ENCODE measurements at regions not wholly inside any gene's neighbourhood (a gene's known extent, or its start where the extent isn't known, plus 50 kb on each side); places are given as distances from the start of the nearest gene placed in this dataset.

DNA sequence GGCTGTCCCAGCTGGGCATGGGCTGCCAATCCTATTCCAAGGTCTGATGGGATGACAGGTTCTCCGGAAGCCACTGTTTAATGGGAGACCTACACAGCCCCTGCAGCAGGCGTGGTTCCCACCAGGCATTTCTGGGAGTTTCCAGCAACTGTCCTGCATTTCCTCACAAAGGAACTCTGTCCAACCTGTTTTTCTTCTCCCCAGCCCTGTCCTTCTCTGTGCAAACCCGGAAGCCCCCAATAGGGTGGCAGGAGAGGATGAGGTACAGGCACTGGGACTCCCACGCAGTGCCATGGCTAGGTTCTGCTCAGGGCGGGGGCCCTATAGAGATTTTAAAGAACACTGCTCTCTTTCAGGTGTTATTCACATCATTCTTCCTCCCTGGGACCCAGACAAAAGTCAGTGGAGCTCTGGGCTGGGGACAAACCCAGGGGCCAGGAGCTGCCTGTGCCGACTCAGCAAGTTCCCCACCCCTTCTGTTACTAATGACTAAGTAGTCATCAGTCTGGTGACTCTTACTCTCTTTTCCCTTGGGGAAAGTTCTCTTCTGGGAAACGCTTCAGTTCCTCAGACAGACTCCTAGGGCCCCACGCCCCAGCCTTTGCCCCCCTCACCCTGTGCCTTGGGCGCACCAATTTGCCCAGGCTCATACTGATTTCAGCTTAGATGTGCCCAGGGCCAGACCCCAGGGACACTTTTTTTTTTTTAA, 97.7 kb downstream of the CD47 start:
- no peak for DNase-seq (ENCODE audit: low read depth)
- in situ Hi-C loops (cut with HindIII; ENCODE audit: low sequenced_read_pairs): no loop called here
- TF ChIP-seq, protein P1, sequence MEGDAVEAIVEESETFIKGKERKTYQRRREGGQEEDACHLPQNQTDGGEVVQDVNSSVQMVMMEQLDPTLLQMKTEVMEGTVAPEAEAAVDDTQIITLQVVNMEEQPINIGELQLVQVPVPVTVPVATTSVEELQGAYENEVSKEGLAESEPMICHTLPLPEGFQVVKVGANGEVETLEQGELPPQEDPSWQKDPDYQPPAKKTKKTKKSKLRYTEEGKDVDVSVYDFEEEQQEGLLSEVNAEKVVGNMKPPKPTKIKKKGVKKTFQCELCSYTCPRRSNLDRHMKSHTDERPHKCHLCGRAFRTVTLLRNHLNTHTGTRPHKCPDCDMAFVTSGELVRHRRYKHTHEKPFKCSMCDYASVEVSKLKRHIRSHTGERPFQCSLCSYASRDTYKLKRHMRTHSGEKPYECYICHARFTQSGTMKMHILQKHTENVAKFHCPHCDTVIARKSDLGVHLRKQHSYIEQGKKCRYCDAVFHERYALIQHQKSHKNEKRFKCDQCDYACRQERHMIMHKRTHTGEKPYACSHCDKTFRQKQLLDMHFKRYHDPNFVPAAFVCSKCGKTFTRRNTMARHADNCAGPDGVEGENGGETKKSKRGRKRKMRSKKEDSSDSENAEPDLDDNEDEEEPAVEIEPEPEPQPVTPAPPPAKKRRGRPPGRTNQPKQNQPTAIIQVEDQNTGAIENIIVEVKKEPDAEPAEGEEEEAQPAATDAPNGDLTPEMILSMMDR (IDR thresholded peaks at IDR 0.05; ENCODE audit: low read depth, low read length, missing control alignments): no peak
- H3K4me3 ChIP-seq (ENCODE audit: low read depth, low read length): no peak overlapping the region

DNA sequence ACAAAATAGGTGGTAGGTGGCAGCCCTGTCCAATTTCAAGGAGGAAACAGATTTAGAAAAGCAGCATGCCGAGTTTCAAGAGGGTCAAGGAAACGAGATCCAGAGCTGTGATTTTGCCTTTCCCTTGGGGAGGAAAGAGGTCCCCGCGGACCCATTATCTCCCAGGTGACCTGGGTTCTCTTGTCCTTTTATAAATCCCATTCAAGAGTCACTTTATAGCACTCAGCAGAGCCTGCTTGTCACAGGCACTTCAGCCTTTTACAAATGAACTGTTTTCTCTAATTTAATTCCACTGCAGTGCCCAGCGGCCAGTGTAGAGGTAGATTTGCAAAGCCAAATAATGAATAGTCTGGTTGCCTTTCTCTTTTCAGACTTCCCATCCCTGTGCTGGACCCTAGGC, 99.9 kb downstream of the CD47 start:
- no peak overlapping the region for H3K4me3 ChIP-seq (ENCODE audit: low read depth, low read length)
- in situ Hi-C loops (cut with HindIII; ENCODE audit: low sequenced_read_pairs): no loop called here
- TF ChIP-seq, protein P1 (IDR thresholded peaks at IDR 0.05; ENCODE audit: low read depth, low read length, missing control alignments): no peak
- DNase-seq (ENCODE audit: low read depth): no peak

DNA sequence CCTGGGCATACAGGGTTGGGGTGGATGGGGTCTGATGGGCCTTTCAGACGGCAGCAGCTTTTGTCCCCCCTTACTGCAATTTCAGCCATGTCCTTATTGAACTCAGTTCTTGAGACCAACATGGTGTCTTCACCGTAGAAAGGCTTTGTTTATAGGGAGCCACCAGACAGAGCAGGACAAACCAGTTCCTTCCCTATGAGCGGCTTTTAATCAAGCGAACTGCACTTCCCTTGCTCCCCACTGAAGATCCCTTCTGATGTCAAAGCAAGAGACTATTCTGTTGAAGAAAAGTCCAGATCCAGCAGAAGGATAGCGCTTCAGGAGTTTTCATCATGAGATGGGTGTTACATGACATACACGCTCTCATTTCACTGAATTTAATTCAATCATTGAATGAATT, 100.4 kb downstream of the CD47 start:
- no peak for DNase-seq (ENCODE audit: low read depth)
- in situ Hi-C loops (cut with HindIII; ENCODE audit: low sequenced_read_pairs): no loop called here
- TF ChIP-seq, protein P1 (IDR thresholded peaks at IDR 0.05; ENCODE audit: low read depth, low read length, missing control alignments): no peak
- H3K4me3 ChIP-seq (ENCODE audit: low read depth, low read length): no peak overlapping the region

DNA sequence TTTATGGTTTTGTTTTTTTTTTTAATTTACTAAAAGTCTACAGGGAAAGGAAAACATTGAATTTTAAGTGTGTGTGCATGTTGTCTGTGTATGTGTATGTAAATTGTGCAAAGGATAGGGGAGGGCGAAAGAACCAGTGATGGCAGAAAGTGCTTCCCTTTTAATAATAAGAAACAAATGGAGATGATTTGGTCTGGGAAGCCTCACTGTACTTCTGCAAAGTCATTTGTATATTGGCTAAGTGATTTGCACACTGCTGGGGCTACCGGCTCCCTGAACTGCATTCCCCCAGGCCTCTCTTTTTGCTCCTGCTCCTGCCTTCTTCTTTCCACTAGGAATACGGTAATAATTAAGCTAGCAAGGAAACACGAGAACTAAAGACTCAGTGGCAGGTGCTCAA, 101.2 kb downstream of the CD47 start:
- TF ChIP-seq, protein P1 (IDR thresholded peaks at IDR 0.05; ENCODE audit: low read depth, low read length, missing control alignments): no peak
- in situ Hi-C loops (cut with HindIII; ENCODE audit: low sequenced_read_pairs): no loop called here
- DNase-seq (ENCODE audit: low read depth): no peak
- no peak overlapping the region for H3K4me3 ChIP-seq (ENCODE audit: low read depth, low read length)

DNA sequence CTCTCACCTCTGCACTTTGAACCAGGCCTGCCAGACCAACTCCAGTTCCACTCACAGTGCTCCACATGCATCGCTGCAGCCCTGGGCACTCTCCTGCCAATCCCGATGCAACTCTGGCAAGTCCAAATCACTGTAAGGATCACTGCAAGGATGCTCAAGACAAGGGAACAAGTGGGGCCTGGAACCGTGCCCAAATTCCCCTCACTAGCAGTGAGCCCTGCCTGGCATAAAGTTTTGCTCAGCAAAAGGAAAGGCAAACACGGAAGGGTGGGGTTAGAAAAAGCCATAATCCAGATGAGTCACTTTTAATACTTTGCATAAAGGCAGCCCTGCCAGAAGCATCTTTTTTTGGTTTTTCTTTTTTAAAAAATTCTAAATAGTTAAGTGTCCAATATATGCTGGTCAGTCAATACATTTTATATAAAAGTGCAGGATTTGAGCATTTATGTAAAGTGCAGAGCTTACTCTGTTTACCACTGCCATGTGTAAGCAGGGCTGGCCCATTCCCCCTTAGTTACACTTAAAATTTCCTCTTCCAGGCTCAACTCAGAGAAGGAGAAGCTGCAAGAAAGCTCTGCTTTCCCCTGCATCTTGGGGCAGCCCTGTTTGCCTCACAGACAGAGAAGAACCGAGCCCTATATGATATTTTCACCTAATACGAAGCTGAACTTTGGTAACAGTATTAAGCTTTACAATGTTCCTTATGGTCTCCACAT, 102.2 kb downstream of the CD47 start:
- TF ChIP-seq, protein P1 (IDR thresholded peaks at IDR 0.05; ENCODE audit: low read depth, low read length, missing control alignments): no peak
- in situ Hi-C loops (cut with HindIII; ENCODE audit: low sequenced_read_pairs): no loop called here
- H3K4me3 ChIP-seq (ENCODE audit: low read depth, low read length): no peak overlapping the region
- no peak for DNase-seq (ENCODE audit: low read depth)

DNA sequence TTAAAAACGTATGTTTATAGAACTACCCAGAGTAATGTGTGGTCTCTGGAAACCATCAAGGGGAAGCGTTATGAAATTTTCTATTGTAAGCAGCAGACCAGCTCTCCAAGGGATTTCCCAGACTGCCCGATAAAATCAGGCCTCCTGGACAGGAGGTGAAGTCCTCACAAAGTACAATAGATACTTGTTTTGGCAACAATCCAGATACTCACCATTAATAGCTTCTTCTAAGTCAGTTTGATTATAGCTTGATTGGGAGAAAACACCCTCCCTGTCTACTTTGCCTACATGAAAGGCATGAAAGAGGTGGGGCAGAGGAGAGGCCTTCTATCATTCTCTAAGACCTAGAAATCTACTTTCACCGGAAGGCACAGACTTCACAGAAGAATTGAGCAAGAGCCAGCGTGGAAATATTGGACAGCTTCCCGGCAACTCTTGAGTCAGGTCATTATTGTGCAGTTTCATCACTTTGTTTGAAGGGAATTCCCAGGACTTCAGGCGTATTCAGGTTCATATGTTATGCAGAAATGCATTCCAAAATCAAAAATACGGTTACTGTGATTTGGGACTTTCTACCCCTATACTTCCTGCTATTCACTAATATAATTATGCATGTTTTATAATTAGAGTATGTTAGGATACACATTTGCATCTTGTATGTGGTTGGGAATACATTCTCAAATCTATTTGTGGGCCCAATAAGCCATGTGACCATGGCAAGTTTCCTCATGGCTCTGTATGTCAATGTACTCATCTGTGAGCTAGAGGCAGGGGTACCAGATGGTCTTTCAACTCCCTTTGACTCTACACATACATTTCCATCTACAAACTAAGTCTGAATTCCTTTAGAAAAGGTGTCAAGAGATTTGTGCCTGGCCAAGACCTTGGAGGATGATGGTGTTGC, 103.5 kb downstream of the CD47 start:
- TF ChIP-seq, protein P1 (IDR thresholded peaks at IDR 0.05; ENCODE audit: low read depth, low read length, missing control alignments): no peak
- DNase-seq (ENCODE audit: low read depth): peak; percentile 100
- in situ Hi-C loops (cut with HindIII; ENCODE audit: low sequenced_read_pairs): no loop called here

More for the DNA sequence above, 103.5 kb downstream of the CD47 start:
- no peak overlapping the region for H3K4me3 ChIP-seq (ENCODE audit: low read depth, low read length)

Data from astrocyte of the cerebellum (primary cell).